NCI-H187 (cell line): ENCODE measurements at regions not wholly inside any gene's neighbourhood (a gene's known extent, or its start where the extent isn't known, plus 50 kb on each side); places are given as distances from the start of the nearest gene placed in this dataset.

Source experiments
- DNase-seq, 2 experiments: peaks; one replicate each; lab custom pipeline; 2025; lab: John Stamatoyannopoulos, UW

GRCh38 chr1:8267307-8267706 lies 50.6 kb upstream of the SLC45A1 start:
- no peak for DNase-seq

- no peak for DNase-seq
Measured at GRCh38 chr1:8266436-8267165, 51.3 kb upstream of the SLC45A1 start.

- DNase-seq: no peak
Measured at GRCh38 chr1:8263791-8264190, 54.1 kb upstream of the SLC45A1 start.

GRCh38 chr1:8261398-8261762 lies 56.5 kb upstream of the SLC45A1 start:
- DNase-seq: no peak

GRCh38 chr1:8259498-8260290 lies 58.2 kb upstream of the SLC45A1 start:
- DNase-seq: no peak

GRCh38 chr1:8257621-8258020 lies 60.3 kb upstream of the SLC45A1 start:
- DNase-seq: no peak

- no peak for DNase-seq
Measured at GRCh38 chr1:8256321-8256720, 61.6 kb upstream of the SLC45A1 start.

- DNase-seq: no peak
Measured at GRCh38 chr1:8255712-8256111, 62.2 kb upstream of the SLC45A1 start.

- no peak for DNase-seq
Measured at GRCh38 chr1:8252266-8252951, 65.5 kb upstream of the SLC45A1 start.

GRCh38 chr1:8251635-8252034 lies 66.3 kb upstream of the SLC45A1 start:
- no peak for DNase-seq

GRCh38 chr1:8249838-8250237 lies 68.1 kb upstream of the SLC45A1 start:
- no peak for DNase-seq

GRCh38 chr1:8247811-8248436 lies 70.0 kb upstream of the SLC45A1 start:
- DNase-seq: no peak

GRCh38 chr1:8244304-8244703 lies 73.6 kb upstream of the SLC45A1 start:
- no peak for DNase-seq

GRCh38 chr1:8242498-8242897 lies 75.4 kb upstream of the SLC45A1 start:
- no peak for DNase-seq

GRCh38 chr1:8241417-8242014 lies 76.4 kb upstream of the SLC45A1 start:
- no peak for DNase-seq

- no peak for DNase-seq
Measured at GRCh38 chr1:8239306-8240023, 78.4 kb upstream of the SLC45A1 start.

- no peak for DNase-seq
Measured at GRCh38 chr1:8239039-8239305, 78.9 kb upstream of the SLC45A1 start.

- DNase-seq: no peak
Measured at GRCh38 chr1:8238141-8239038, 79.5 kb upstream of the SLC45A1 start.

GRCh38 chr1:8232036-8232757 lies 85.7 kb upstream of the SLC45A1 start:
- no peak for DNase-seq

- DNase-seq: no peak
Measured at GRCh38 chr1:8230292-8230621, 87.7 kb upstream of the SLC45A1 start.
